Liver (tissue), 8 donors: ENCODE measurements at regions not wholly inside any gene's neighbourhood (a gene's known extent, or its start where the extent isn't known, plus 50 kb on each side); places are given as distances from the start of the nearest gene placed in this dataset.

Experiments
- DNase-seq: peaks from one replicate; pipeline ENCODE4 v3.0.0-alpha.2; 2017; ENCODE audit warnings: low spot score
- H3K27ac ChIP-seq, 2 donors: one replicate each; pipeline ENCODE4 v1.7.0; 2013; ENCODE audit warnings: inconsistent platforms in 2 of 2, low read length in 2 of 2, control low read depth in 1 of 2, low read depth in 1 of 2, mild to moderate bottlenecking in 1 of 2
- H3K27me3 ChIP-seq, 4 donors: one replicate each; pipeline versions ENCODE4 v1.6.1 to v1.7.0; 2013; ENCODE audit warnings: low read length in 3 of 4, inconsistent platforms in 1 of 4, mild to moderate bottlenecking in 1 of 4, moderate library complexity in 1 of 4; ENCODE audit not compliant: control insufficient read depth in 4 of 4, insufficient read depth in 4 of 4
- H3K36me3 ChIP-seq, 4 donors: one replicate each; pipeline versions ENCODE4 v1.6.1 to v1.7.0; 2013; ENCODE audit warnings: low read length in 3 of 4, mild to moderate bottlenecking in 3 of 4, low read depth in 1 of 4, moderate library complexity in 1 of 4; ENCODE audit not compliant: control insufficient read depth in 4 of 4, insufficient read depth in 3 of 4
- H3K4me1 ChIP-seq, 4 donors: one replicate each; pipeline versions ENCODE4 v1.6.1 to v1.7.0; 2013; ENCODE audit warnings: low read length in 3 of 4, mild to moderate bottlenecking in 3 of 4, moderate library complexity in 1 of 4; ENCODE audit not compliant: control insufficient read depth in 4 of 4, insufficient read depth in 4 of 4
- H3K4me3 ChIP-seq, 3 donors: one replicate each; pipeline versions ENCODE4 v1.6.1 to v1.7.0; 2013; ENCODE audit warnings: low read length in 3 of 3, control low read depth in 1 of 3, low read depth in 1 of 3, mild to moderate bottlenecking in 1 of 3
- H3K9ac ChIP-seq, 2 donors: one replicate each; pipeline ENCODE4 v1.7.0; 2013; ENCODE audit warnings: low read length in 2 of 2, mild to moderate bottlenecking in 2 of 2, moderate library complexity in 2 of 2, control low read depth in 1 of 2, low read depth in 1 of 2
- H3K9me3 ChIP-seq, 4 donors: one replicate each; pipeline versions ENCODE4 v1.6.1 to v1.7.0; 2013; ENCODE audit warnings: low read length in 3 of 4; ENCODE audit not compliant: control insufficient read depth in 4 of 4
- EGR1 ChIP-seq, 2 donors: IDR thresholded peaks; 2 replicates each; pipeline ENCODE4 v1.6.1; 2016 to 2018; ENCODE audit warnings: antibody characterized with exemption in 2 of 2, low read depth in 2 of 2
- FOXA1 ChIP-seq: IDR thresholded peaks from 2 replicates; pipeline ENCODE4 v1.6.1; 2016; ENCODE audit warnings: antibody characterized with exemption
- FOXA2 ChIP-seq: IDR thresholded peaks from 2 replicates; pipeline ENCODE4 v1.6.1; 2016; ENCODE audit warnings: antibody characterized with exemption
- GABPA ChIP-seq, 2 donors: IDR thresholded peaks in 1 of 2; conservative IDR thresholded peaks in 1 of 2; 2 replicates each; pipeline ENCODE4 v1.6.1; 2016; ENCODE audit warnings: antibody characterized with exemption in 2 of 2, mild to moderate bottlenecking in 1 of 2, moderate library complexity in 1 of 2
- HNF4A ChIP-seq, 2 donors: conservative IDR thresholded peaks; 2 replicates each; pipeline ENCODE4 v1.6.1; 2016; ENCODE audit warnings: antibody characterized with exemption in 2 of 2, mild to moderate bottlenecking in 2 of 2
- HNF4G ChIP-seq: IDR thresholded peaks from 2 replicates; pipeline ENCODE4 v1.6.1; 2016; ENCODE audit warnings: antibody characterized with exemption
- JUND ChIP-seq, 2 donors: IDR thresholded peaks; 2 replicates each; pipeline ENCODE4 v1.6.1; 2016; ENCODE audit warnings: antibody characterized with exemption in 2 of 2
- NR2F2 ChIP-seq: IDR thresholded peaks from 2 replicates; pipeline ENCODE4 v1.6.1; 2016; ENCODE audit warnings: antibody characterized with exemption
- RAD21 ChIP-seq, 2 donors: IDR thresholded peaks; 2 replicates each; pipeline ENCODE4 v1.6.1; 2016; ENCODE audit warnings: antibody characterized with exemption in 2 of 2, mild to moderate bottlenecking in 2 of 2
- RXRA ChIP-seq, 2 donors: IDR thresholded peaks; 2 replicates each; pipeline ENCODE4 v1.6.1; 2017 to 2018; ENCODE audit warnings: antibody characterized with exemption in 2 of 2, mild to moderate bottlenecking in 1 of 2
- SP1 ChIP-seq: IDR thresholded peaks from 2 replicates; pipeline ENCODE4 v1.6.1; 2018; ENCODE audit warnings: antibody characterized with exemption, mild to moderate bottlenecking
- TAF1 ChIP-seq: conservative IDR thresholded peaks from 2 replicates; pipeline ENCODE4 v1.6.1; 2016; ENCODE audit warnings: antibody characterized with exemption, mild to moderate bottlenecking
- YY1 ChIP-seq: IDR thresholded peaks from 2 replicates; pipeline ENCODE4 v1.6.1; 2016; ENCODE audit warnings: antibody characterized with exemption, mild to moderate bottlenecking
- WGBS: extraction: QIAGEN DNeasy Blood & Tissue Kit; methylation state at CpG from one replicate; pipeline ENCODE4 v1.1.7; 2013; 5-methylcytosine and 5-hydroxymethylcytosine counted together
- TF ChIP-seq, protein P1 (sequence below): IDR thresholded peaks from 2 replicates; pipeline ENCODE4 v1.6.1; 2016; ENCODE audit warnings: antibody characterized with exemption
- TF ChIP-seq, protein P2 (sequence below): IDR thresholded peaks from 2 replicates; pipeline ENCODE4 v1.6.1; 2016; ENCODE audit warnings: antibody characterized with exemption
- TF ChIP-seq, protein P3 (sequence below): fragments of 150-350 bp; IDR thresholded peaks from 2 replicates; pipeline ENCODE4 v1.5.1; 2017; ENCODE audit warnings: improper control_type of control experiment, low read depth, low read length; ENCODE audit not compliant: missing input control
- TF ChIP-seq, protein P4 (sequence below): IDR thresholded peaks from 2 replicates; pipeline ENCODE4 v1.6.1; 2016; ENCODE audit warnings: antibody characterized with exemption
- TF ChIP-seq, protein P5 (sequence below): IDR thresholded peaks from 2 replicates; pipeline ENCODE4 v1.6.1; 2016; ENCODE audit warnings: antibody characterized with exemption, mild to moderate bottlenecking
- donor health status: healthy.
- donor health status: healthy.
- donor health status: healthy.
- donor health status: healthy.
- donor health status: healthy.

DNA sequence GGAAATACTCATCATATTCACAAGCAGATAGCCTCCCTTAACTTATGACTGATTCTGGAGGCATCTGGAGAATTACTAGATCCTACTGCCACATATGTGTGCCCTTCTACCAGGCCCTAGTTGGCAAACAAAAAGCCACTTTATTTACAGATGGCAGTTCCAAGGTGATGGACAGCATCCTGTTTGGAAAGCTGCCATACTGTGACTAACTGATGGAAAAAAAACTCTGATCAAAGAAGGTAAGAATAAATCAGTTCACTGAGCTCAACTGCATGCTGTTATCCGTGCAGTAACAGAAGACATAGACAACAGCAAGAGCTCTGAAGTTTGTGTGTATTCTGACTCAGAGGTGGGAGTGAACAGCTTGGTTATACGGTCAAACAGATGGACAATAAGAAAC, 279.8 kb upstream of the POU5F2 start:
- Histone ChIP-seq H3K27me3 (no peaks in the 10 kb centered on the region), H3K9ac (no peak overlapping the region), H3K4me3 (no peak overlapping the region), H3K36me3 (peaks cover 0 to 8% (median 2%) of the 10 kb centered on the region in 4 donors), H3K9me3 (no peaks in the 10 kb centered on the region), H3K4me1 (peaks cover 0 to 3% (median 0%) of the 10 kb centered on the region in 4 donors), H3K27ac (no peak overlapping the region)
- 91% methylated on average over 2 of the region's 2 CpGs for WGBS
- no peak for DNase-seq
- no peak for TF ChIP-seq FOXA2
- no peak for TF ChIP-seq JUND (IDR thresholded peaks at IDR 0.05)
- no peak for TF ChIP-seq NR2F2
- TF ChIP-seq, protein P1, sequence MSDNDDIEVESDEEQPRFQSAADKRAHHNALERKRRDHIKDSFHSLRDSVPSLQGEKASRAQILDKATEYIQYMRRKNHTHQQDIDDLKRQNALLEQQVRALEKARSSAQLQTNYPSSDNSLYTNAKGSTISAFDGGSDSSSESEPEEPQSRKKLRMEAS = no peak
- TF ChIP-seq GABPA (IDR thresholded peaks at IDR 0.05 in 1 of 2, conservative IDR thresholded peaks at IDR 0.05 in 1 of 2) = no peak
- TF ChIP-seq, protein P2, sequence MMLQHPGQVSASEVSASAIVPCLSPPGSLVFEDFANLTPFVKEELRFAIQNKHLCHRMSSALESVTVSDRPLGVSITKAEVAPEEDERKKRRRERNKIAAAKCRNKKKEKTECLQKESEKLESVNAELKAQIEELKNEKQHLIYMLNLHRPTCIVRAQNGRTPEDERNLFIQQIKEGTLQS = no peak
- TF ChIP-seq HNF4G = no peak
- TF ChIP-seq RAD21 (IDR thresholded peaks at IDR 0.05) = no peak
- TF ChIP-seq HNF4A (conservative IDR thresholded peaks at IDR 0.05) = no peak
- no peak for TF ChIP-seq SP1
- no peak for TF ChIP-seq YY1
- TF ChIP-seq EGR1 (IDR thresholded peaks at IDR 0.05; ENCODE audit: low read depth in 2 of 2) = no peak
- no peak for TF ChIP-seq FOXA1
- no peak for TF ChIP-seq RXRA (IDR thresholded peaks at IDR 0.05)
- no peak for TF ChIP-seq TAF1
- TF ChIP-seq, protein P3, sequence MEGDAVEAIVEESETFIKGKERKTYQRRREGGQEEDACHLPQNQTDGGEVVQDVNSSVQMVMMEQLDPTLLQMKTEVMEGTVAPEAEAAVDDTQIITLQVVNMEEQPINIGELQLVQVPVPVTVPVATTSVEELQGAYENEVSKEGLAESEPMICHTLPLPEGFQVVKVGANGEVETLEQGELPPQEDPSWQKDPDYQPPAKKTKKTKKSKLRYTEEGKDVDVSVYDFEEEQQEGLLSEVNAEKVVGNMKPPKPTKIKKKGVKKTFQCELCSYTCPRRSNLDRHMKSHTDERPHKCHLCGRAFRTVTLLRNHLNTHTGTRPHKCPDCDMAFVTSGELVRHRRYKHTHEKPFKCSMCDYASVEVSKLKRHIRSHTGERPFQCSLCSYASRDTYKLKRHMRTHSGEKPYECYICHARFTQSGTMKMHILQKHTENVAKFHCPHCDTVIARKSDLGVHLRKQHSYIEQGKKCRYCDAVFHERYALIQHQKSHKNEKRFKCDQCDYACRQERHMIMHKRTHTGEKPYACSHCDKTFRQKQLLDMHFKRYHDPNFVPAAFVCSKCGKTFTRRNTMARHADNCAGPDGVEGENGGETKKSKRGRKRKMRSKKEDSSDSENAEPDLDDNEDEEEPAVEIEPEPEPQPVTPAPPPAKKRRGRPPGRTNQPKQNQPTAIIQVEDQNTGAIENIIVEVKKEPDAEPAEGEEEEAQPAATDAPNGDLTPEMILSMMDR = no peak
- TF ChIP-seq, protein P4, sequence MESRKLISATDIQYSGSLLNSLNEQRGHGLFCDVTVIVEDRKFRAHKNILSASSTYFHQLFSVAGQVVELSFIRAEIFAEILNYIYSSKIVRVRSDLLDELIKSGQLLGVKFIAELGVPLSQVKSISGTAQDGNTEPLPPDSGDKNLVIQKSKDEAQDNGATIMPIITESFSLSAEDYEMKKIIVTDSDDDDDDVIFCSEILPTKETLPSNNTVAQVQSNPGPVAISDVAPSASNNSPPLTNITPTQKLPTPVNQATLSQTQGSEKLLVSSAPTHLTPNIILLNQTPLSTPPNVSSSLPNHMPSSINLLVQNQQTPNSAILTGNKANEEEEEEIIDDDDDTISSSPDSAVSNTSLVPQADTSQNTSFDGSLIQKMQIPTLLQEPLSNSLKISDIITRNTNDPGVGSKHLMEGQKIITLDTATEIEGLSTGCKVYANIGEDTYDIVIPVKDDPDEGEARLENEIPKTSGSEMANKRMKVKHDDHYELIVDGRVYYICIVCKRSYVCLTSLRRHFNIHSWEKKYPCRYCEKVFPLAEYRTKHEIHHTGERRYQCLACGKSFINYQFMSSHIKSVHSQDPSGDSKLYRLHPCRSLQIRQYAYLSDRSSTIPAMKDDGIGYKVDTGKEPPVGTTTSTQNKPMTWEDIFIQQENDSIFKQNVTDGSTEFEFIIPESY = no peak
- TF ChIP-seq, protein P5, sequence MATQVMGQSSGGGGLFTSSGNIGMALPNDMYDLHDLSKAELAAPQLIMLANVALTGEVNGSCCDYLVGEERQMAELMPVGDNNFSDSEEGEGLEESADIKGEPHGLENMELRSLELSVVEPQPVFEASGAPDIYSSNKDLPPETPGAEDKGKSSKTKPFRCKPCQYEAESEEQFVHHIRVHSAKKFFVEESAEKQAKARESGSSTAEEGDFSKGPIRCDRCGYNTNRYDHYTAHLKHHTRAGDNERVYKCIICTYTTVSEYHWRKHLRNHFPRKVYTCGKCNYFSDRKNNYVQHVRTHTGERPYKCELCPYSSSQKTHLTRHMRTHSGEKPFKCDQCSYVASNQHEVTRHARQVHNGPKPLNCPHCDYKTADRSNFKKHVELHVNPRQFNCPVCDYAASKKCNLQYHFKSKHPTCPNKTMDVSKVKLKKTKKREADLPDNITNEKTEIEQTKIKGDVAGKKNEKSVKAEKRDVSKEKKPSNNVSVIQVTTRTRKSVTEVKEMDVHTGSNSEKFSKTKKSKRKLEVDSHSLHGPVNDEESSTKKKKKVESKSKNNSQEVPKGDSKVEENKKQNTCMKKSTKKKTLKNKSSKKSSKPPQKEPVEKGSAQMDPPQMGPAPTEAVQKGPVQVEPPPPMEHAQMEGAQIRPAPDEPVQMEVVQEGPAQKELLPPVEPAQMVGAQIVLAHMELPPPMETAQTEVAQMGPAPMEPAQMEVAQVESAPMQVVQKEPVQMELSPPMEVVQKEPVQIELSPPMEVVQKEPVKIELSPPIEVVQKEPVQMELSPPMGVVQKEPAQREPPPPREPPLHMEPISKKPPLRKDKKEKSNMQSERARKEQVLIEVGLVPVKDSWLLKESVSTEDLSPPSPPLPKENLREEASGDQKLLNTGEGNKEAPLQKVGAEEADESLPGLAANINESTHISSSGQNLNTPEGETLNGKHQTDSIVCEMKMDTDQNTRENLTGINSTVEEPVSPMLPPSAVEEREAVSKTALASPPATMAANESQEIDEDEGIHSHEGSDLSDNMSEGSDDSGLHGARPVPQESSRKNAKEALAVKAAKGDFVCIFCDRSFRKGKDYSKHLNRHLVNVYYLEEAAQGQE = no peak
